ENCODE measurements at regions not wholly inside any gene's neighbourhood (a gene's known extent, or its start where the extent isn't known, plus 50 kb on each side); places are given as distances from the start of the nearest gene placed in this dataset.
"Not testable (repeated sequence)": the region's sequence is repeated elsewhere in the genome, so short reads cannot be mapped to it uniquely, and the experiment has no call there.

GRCh38 chrX:94041881-94042280, 367.9 kb downstream of the FAM133A start:
- DNase-seq: no peak

- no peak for DNase-seq
Observed at GRCh38 chrX:94045724-94046123, 371.7 kb downstream of the FAM133A start.

- DNase-seq: no peak
Observed at GRCh38 chrX:94051926-94052325, 377.9 kb downstream of the FAM133A start.

DNA sequence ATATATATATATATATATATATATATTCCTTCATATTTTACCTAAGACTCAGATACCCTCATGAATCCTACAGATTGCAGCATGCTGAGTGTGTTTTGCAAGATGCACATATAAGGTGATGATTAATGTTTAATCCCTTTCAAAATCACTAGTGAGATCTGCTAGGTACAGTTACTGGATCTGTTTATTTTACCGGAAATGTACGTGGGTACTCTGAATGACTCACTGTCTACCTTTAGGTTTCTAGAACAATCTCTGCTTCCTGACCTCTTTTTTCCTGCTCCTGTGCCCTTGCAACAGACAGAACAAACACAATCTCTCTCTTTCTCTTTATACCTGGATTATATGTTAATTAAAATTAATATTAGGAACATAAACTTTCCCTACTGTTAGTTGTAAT, 379.6 kb downstream of the FAM133A start:
- DNase-seq: no peak

DNA sequence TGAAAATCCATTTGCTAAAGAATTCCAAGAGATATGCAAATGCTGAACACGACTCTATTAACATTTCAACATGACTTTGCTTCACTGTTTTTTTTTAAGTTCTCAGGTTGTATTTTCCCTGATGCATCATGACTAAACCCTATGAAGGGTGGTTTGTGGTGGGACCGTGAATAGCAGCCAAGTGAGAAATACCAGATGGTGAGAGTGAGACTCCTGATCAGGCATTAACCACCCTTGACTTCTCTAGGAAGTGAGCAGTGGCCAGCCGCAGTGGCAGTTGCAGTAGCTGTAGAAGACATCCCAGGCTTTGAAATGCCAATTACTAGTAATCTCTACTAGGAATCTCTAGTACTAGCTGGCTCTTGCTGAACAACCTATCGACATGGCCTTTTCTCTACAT, 383.4 kb downstream of the FAM133A start:
- no peak for DNase-seq

DNA sequence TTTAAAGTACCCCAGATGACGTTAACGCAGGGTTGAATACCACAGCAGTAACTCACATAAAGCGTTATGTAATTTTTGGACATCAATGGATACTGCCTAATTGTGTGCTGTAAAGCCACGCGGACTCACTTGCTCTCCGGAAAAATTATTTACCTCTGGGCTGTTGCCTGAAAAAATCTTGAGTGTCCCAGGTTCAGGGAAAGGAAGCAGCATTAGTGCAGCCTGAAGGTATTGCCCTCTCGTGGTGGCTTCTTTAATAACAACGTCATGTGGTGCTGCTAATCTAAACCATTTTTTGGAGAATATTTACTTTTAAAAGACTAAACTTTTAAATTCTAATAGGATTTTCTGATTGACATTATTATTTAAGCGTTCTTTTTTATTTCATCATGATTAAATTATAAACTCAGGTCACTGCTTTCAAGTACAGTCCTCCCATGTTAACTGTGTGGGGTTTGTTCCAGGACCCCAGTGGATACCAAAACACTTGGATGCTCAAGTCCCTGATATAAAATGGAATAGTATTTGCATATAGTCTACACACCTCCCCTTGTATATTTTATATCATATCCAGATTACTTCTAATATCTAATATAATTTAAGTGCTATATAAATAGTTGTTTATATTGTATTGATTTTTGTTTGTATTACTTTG, 384.8 kb downstream of the FAM133A start:
- peak in 1 of 2 donors; percentile 0 for DNase-seq

DNA sequence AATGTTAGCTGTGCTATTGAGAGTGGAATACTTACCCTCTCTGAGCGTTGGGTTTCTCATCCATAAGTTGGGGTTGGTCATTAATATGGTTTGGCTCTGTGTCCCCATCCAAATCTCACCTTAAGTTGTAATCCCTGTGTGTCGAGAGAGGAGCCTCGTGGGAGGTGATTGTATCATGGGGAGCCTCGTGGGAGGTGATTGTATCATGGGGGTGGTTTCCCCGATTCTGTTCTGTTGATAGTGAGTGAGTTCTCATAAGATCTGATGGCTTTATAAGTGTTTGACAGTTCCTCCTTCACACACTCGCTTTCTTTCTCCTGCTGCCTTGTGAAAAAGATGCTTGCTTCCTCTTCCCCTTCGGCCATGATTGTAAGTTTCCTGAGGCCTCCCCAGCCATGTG, 391.1 kb downstream of the FAM133A start:
- no peak for DNase-seq

DNA sequence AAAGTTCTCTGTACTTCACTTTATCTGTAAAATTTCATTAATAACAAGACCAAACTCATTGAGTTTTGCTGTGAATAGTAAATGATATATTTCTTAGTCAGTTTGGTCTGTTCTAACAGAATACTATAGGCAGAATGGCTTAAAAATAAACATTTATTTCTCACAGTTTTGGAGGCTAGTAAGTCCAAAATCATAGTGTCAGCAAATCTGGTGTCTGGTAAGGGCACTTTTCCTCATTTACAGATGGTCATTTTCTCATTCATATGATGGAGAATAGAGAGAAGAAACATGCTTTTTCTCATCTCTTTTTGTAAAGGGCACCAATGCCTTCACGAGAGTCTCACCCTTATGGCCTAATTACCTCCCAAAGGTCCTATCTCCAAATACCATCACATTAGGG, 415.1 kb downstream of the FAM133A start:
- DNase-seq: no peak

- DNase-seq: no peak
Observed at GRCh38 chrX:94097868-94098267, 423.9 kb downstream of the FAM133A start.

- no peak for DNase-seq
Observed at GRCh38 chrX:94107981-94108380, 434.0 kb downstream of the FAM133A start.

- DNase-seq: no peak
Observed at GRCh38 chrX:94114362-94114761, 440.4 kb downstream of the FAM133A start.

DNA sequence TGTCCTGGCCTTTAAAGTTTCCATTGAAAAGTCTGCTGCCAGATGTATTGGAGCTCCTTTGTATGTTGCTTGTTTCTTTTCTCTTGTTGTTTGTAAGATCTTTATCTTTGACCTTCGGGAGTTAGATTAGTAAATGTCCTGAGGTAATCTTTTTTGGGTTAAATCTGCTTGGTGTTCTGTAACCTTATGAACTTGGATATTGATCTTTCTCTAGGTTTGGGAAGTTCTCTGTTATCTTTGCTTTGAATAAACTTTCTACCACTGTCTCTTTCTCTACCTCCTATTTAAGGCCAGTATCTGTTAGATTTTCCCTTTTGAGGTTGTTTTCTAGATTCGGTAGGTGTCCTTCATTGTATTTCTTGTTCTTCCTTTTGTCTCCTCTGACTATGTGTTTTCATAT, 447.8 kb downstream of the FAM133A start:
- DNase-seq: no peak

GRCh38 chrX:94123062-94123461, 449.1 kb downstream of the FAM133A start:
- no peak for DNase-seq

GRCh38 chrX:94162971-94163370, 489.0 kb downstream of the FAM133A start:
- DNase-seq: no peak

DNA sequence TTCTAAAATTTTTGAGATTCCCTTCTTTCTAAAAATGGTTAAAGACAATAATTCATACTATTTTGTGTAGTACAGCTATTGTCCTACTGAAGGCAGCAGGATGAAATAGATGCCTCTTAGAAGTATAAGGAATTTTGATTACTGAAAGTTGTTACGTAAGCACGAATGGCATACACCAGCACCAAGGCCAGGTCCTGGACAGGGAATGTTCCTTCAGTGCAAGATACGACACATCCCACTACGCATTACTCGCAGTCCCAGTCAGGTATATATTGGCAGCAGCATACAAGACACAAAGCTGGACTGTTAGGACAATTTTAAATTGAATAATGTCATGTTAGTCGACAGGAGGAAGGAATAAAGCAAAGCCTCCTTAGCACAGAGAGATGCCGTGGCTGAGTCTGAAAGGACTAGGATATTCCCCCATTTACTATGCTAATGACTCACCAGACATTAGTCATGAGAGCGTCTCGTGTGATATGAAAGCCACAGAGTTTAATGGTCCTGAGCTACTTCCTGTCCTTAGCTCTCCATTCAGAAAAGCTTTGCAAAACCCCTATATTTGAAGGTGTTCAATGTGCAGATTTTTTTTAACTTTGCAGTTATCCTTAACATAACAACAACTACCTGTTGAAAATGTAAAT, 504.3 kb downstream of the FAM133A start:
- DNase-seq: no peak

DNA sequence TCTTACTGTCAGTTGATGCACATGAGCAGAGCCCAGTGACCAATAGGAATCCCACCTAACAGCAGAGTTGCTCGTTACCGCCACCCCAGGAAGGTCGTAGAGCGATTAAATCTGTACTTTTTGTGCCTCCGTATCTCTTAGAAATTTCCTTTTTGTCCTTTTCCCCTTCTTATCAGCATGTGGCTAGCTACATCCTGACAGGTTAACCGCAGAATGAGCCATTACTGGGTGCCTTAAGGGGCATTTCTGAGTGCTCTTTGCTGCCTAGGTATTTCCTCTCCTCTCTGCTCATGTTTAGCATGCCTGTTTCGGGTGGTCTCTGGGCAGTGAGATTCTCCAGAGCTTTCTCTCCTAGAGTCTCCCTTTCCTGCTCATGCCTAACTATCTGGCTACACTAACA, 530.5 kb downstream of the FAM133A start:
- DNase-seq: no peak

- no peak for DNase-seq
Observed at GRCh38 chrX:94216738-94217137, 542.7 kb downstream of the FAM133A start.

- DNase-seq: no peak
Observed at GRCh38 chrX:94252211-94252610, 578.2 kb downstream of the FAM133A start.

GRCh38 chrX:94256396-94256795, 582.4 kb downstream of the FAM133A start:
- DNase-seq: no peak

DNA sequence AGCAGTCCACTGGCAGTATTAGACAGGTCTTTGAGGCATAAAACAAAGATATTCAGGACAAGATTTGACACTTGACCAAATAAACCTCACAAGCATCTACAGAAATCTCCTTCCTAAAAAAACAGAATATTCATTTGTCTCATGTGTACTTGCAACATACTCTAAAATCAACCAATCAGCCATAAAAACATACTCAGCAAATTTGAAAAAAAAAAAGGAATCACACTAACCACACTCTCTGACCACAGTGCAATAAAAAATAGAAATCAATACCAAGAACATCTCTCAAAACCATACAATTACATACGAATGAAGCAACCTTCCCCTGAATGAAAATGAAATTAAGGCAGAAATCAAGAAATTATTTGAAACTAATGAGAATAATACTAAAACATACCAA, 591.3 kb downstream of the FAM133A start:
- no peak for DNase-seq

GRCh38 chrX:94288325-94288724, 614.3 kb downstream of the FAM133A start:
- no peak for DNase-seq

GRCh38 chrX:94288972-94289371, 615.0 kb downstream of the FAM133A start:
- DNase-seq: no peak

DNA sequence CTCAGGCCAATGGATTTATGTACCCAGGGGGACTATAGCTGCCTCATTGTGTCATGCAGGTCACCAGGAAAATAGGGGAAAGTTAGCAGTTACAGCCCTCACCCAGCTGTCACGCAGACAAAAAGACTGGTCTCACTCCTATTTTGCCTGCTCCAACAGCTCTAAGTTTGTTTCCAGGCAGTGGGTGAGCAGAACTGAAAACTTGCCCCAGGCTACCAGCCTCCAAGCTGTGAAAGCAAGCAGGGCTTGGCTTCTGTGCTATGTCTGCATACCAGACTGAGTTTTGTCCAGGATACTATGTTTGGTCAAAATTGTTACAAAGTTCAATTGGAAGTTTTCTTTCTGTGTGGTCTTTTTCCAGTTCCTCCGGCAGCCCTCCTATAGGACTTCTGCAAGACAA, 628.4 kb downstream of the FAM133A start:
- no peak for DNase-seq

DNA sequence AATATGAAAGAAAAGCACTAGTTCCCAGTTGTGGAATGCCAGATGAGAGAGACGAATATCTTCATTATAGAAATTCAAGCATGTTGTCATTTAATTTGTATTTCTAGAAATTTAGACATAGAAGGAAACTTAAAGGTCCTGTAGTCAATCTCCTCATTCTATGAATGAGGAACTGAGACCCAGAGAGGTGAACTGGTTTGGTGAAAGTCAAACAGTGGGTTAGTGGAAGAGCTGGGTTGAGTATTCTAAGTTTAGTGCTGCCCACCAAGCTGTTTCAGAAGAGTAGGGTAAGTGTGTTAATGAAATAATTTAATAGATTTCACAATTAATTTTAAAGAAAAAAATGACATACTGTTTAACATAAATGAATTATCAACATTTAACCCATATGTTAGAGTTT, 655.2 kb downstream of the FAM133A start:
- no peak for DNase-seq

- not testable (repeated sequence) for DNase-seq
Observed at GRCh38 chrX:94341730-94342129, 667.7 kb downstream of the FAM133A start.
